PC-3 (cell line): ENCODE measurements at regions not wholly inside any gene's neighbourhood (a gene's known extent, or its start where the extent isn't known, plus 50 kb on each side); places are given as distances from the start of the nearest gene placed in this dataset.

Source experiments
- ATAC-seq: fragments of 200-7000 bp; cut with Tn5 transposase; 2 replicates; pipeline ENCODE4 v1.9.1; 2020; ENCODE audit warnings: mild to moderate bottlenecking, moderate library complexity
- BruUV-seq: library from RNA; stranded (reverse); fragments of 400-500 nt; replicated peaks from 2 replicates; lab custom pipeline; 2021; lab: Mats Ljungman, UMichigan
- CTCF ChIA-PET: fragments of 300-600 bp; sonication (Branson Sonifier 250); formaldehyde crosslinking; loops from one replicate; lab custom pipeline; 2022; ENCODE audit warnings: antibody characterized with exemption; lab: Charles Lee
- POLR2A ChIA-PET: fragments of 300-600 bp; sonication (Branson Sonifier 250); formaldehyde crosslinking; loops from one replicate; lab custom pipeline; 2022; ENCODE audit warnings: antibody characterized with exemption; ENCODE audit not compliant: unreplicated experiment; lab: Charles Lee
- DNase-seq: peaks from one replicate; pipeline ENCODE4 v3.0.0-alpha.2; 2015
- H2AFZ ChIP-seq: fragments of 300-600 bp; sonication (generic); 2 replicates; pipeline ENCODE4 v1.6.0; 2016; ENCODE audit warnings: antibody characterized with exemption, low read length
- H3F3A ChIP-seq: fragments of 300-600 bp; sonication (generic); one replicate; pipeline ENCODE4 v1.6.0; 2017; ENCODE audit warnings: antibody characterized with exemption, low read length, control low read depth, mild to moderate bottlenecking; ENCODE audit not compliant: unreplicated experiment
- H3K27ac ChIP-seq: fragments of 300-600 bp; sonication (generic); 2 replicates; pipeline ENCODE4 v1.5.1; 2016; ENCODE audit warnings: mild to moderate bottlenecking, low read length
- H3K27me3 ChIP-seq: fragments of 300-600 bp; sonication (generic); 2 replicates; pipeline ENCODE4 v1.6.1; 2016; ENCODE audit warnings: low read length, mixed read lengths
- H3K36me3 ChIP-seq: fragments of 300-600 bp; sonication (generic); 2 replicates; pipeline ENCODE4 v1.6.1; 2016; ENCODE audit warnings: low read depth, mixed run types, low read length, mixed read lengths
- H3K4me1 ChIP-seq: fragments of 300-600 bp; sonication (generic); 2 replicates; pipeline ENCODE4 v1.5.1; 2016; ENCODE audit warnings: low read length; ENCODE audit not compliant: insufficient read depth
- H3K4me2 ChIP-seq: fragments of 300-600 bp; sonication (generic); 2 replicates; pipeline ENCODE4 v1.6.0; 2016; ENCODE audit warnings: low read length
- H3K4me3 ChIP-seq: fragments of 300-600 bp; sonication (generic); 2 replicates; pipeline ENCODE4 v1.5.1; 2016; ENCODE audit warnings: mild to moderate bottlenecking, low read length, mixed read lengths
- H3K79me2 ChIP-seq: fragments of 300-600 bp; sonication (generic); 2 replicates; pipeline ENCODE4 v1.6.1; 2017; ENCODE audit warnings: low read length, mixed read lengths
- H3K9ac ChIP-seq: fragments of 300-600 bp; sonication (generic); 2 replicates; pipeline ENCODE4 v1.6.0; 2016; ENCODE audit warnings: mild to moderate bottlenecking, low read length
- H3K9me2 ChIP-seq: fragments of 300-600 bp; sonication (generic); replicated peaks from 2 replicates; pipeline ENCODE4 v1.6.1; 2016; ENCODE audit warnings: mixed run types, low read length, mixed read lengths
- H3K9me3 ChIP-seq: fragments of 300-600 bp; sonication (generic); 2 replicates; pipeline ENCODE4 v1.6.1; 2016; ENCODE audit warnings: low read length, mixed read lengths
- H4K20me1 ChIP-seq: fragments of 300-600 bp; sonication (generic); 2 replicates; pipeline ENCODE4 v1.6.1; 2016; ENCODE audit warnings: low read length, mixed read lengths
- CTCF ChIP-seq: fragments of 300-600 bp; sonication (generic); conservative IDR thresholded peaks from 2 replicates; pipeline ENCODE4 v1.5.1; 2017; ENCODE audit warnings: antibody characterized with exemption, low read depth, mild to moderate bottlenecking, low read length
- EZH2 ChIP-seq: fragments of 300-600 bp; sonication (generic); IDR thresholded peaks from one replicate; pipeline ENCODE4 v1.6.1; 2017; ENCODE audit warnings: antibody characterized with exemption, mild to moderate bottlenecking, low read length; ENCODE audit not compliant: unreplicated experiment
- EZH2phosphoT487 ChIP-seq: fragments of 300-600 bp; sonication (generic); IDR thresholded peaks from 2 replicates; pipeline ENCODE4 v1.6.1; 2018; ENCODE audit warnings: mild to moderate bottlenecking, antibody characterized with exemption, low read length, borderline replicate concordance
- intact Hi-C: fragments of 100-400 bp; cut with micrococcal nuclease; formaldehyde crosslinking; loops from 2 replicates; pipeline ENCODE4 v1.9.0; 2023

GRCh38 chr1:173395762-173396161 lies 81.4 kb upstream of the PRDX6 start:
- H3K4me2 ChIP-seq = no peak overlapping the region
- ATAC-seq = no peak
- no peaks in the 10 kb centered on the region for H3K79me2 ChIP-seq
- BruUV-seq = no TSS peak
- H3K36me3 ChIP-seq = no peaks in the 10 kb centered on the region
- H3F3A ChIP-seq = no peaks in the 10 kb centered on the region
- no peaks in the 10 kb centered on the region for H3K27me3 ChIP-seq
- CTCF ChIA-PET = no interaction called here
- H3K4me3 ChIP-seq = no peak overlapping the region
- peaks cover 11% of the 10 kb centered on the region for H3K4me1 ChIP-seq
- H4K20me1 ChIP-seq = no peaks in the 10 kb centered on the region
- intact Hi-C loops = no loop called here
- H3K27ac ChIP-seq = no peak overlapping the region
- DNase-seq = peak; percentile 45
- no peak overlapping the region for H2AFZ ChIP-seq
- H3K9ac ChIP-seq = no peak overlapping the region
- 0 out of 2 replicates have a peak, but pooled peaks cover 4% of the 10 kb centered on the region for H3K9me2 ChIP-seq
- POLR2A ChIA-PET = no interaction called here
- H3K9me3 ChIP-seq = no peaks in the 10 kb centered on the region
- TF ChIP-seq EZH2phosphoT487 (no peak), CTCF (no peak), EZH2 (no peak)

- H3K4me1 ChIP-seq = peaks cover 9% of the 10 kb centered on the region
- H3K27me3 ChIP-seq = no peaks in the 10 kb centered on the region
- ChIA-PET POLR2A (no interaction called here), CTCF (no interaction called here)
- 0 out of 2 replicates have a peak, but pooled peaks cover 4% of the 10 kb centered on the region for H3K9me2 ChIP-seq
- TF ChIP-seq EZH2 (no peak), EZH2phosphoT487 (no peak), CTCF (no peak)
- H3K9me3 ChIP-seq = no peaks in the 10 kb centered on the region
- no peak overlapping the region for H3K27ac ChIP-seq
- H3K4me2 ChIP-seq = no peak overlapping the region
- BruUV-seq = no TSS peak
- H2AFZ ChIP-seq = no peak overlapping the region
- H3K9ac ChIP-seq = no peak overlapping the region
- H3K79me2 ChIP-seq = no peaks in the 10 kb centered on the region
- H3F3A ChIP-seq = peaks cover 6% of the 10 kb centered on the region
- no peaks in the 10 kb centered on the region for H3K36me3 ChIP-seq
- no peak for DNase-seq
- ATAC-seq = no peak
- no peak overlapping the region for H3K4me3 ChIP-seq
- intact Hi-C loops = loop anchor here (10.0 kb wide), 1 partner anchor 356 kb away; no protein-coding TSS in a partner anchor
- no peaks in the 10 kb centered on the region for H4K20me1 ChIP-seq
Measured at GRCh38 chr1:173400387-173400995, 76.6 kb upstream of the PRDX6 start.

GRCh38 chr1:173403996-173404395 lies 73.1 kb upstream of the PRDX6 start:
- POLR2A ChIA-PET = no interaction called here
- no peaks in the 10 kb centered on the region for H4K20me1 ChIP-seq
- TF ChIP-seq EZH2 = no peak
- TF ChIP-seq EZH2phosphoT487 = no peak
- TF ChIP-seq CTCF = no peak
- peaks cover 20% of the 10 kb centered on the region for H3F3A ChIP-seq
- H3K36me3 ChIP-seq = no peaks in the 10 kb centered on the region
- H3K4me1 ChIP-seq = peaks cover 27% of the 10 kb centered on the region
- BruUV-seq = no TSS peak
- H3K27ac ChIP-seq = no peak overlapping the region
- DNase-seq = no peak
- ATAC-seq = no peak
- no peak overlapping the region for H3K9ac ChIP-seq
- intact Hi-C loops = loop anchor here (10.0 kb wide), 1 partner anchor 359 kb away; no protein-coding TSS in a partner anchor
- no peak overlapping the region for H2AFZ ChIP-seq
- no peaks in the 10 kb centered on the region for H3K79me2 ChIP-seq
- 0 out of 2 replicates have a peak, but pooled peaks cover 4% of the 10 kb centered on the region for H3K9me2 ChIP-seq
- no peaks in the 10 kb centered on the region for H3K9me3 ChIP-seq
- H3K27me3 ChIP-seq = no peaks in the 10 kb centered on the region
- H3K4me3 ChIP-seq = no peak overlapping the region
- CTCF ChIA-PET = no interaction called here
- no peak overlapping the region for H3K4me2 ChIP-seq
